Testis (tissue), 2 donors: ENCODE measurements at regions not wholly inside any gene's neighbourhood (a gene's known extent, or its start where the extent isn't known, plus 50 kb on each side); places are given as distances from the start of the nearest gene placed in this dataset.

Source experiments
- POLR2A ChIP-seq: fragments of 450-650 bp; IDR thresholded peaks from one replicate; pipeline ENCODE4 v1.6.1; 2017; ENCODE audit warnings: antibody characterized with exemption, mild to moderate bottlenecking, moderate library complexity
- TF ChIP-seq, protein P1 (sequence below), 3 experiments: fragments of 450-650 bp in 2 of 3; fragments of 200-600 bp in 1 of 3; sonication (generic) in 1 of 3; IDR thresholded peaks; one replicate each; pipeline ENCODE4 v1.5.1; 2016 to 2019; ENCODE audit warnings: antibody characterized with exemption in 3 of 3, mild to moderate bottlenecking in 2 of 3, moderate library complexity in 1 of 3

DNA sequence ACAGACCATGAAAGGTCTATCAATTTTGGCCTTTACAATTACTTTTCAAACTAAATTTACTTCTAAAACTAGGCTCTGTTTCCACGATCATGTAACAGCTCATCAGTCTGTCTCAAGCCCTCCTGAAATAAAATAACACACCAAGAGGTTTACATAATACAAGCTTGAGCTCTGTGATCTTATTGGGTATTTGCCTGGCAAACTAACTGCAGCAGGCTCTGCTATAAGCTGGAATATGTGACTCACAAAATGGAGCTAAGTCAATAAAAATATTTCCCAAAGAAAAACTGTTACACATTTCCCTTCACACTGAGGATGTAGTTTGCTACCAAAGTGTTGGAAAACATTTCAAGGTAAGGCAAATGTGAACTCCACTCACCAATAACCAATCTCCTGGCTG is 94.7 kb upstream of the GPM6B start:
- no peak for TF ChIP-seq POLR2A
- TF ChIP-seq, protein P1, sequence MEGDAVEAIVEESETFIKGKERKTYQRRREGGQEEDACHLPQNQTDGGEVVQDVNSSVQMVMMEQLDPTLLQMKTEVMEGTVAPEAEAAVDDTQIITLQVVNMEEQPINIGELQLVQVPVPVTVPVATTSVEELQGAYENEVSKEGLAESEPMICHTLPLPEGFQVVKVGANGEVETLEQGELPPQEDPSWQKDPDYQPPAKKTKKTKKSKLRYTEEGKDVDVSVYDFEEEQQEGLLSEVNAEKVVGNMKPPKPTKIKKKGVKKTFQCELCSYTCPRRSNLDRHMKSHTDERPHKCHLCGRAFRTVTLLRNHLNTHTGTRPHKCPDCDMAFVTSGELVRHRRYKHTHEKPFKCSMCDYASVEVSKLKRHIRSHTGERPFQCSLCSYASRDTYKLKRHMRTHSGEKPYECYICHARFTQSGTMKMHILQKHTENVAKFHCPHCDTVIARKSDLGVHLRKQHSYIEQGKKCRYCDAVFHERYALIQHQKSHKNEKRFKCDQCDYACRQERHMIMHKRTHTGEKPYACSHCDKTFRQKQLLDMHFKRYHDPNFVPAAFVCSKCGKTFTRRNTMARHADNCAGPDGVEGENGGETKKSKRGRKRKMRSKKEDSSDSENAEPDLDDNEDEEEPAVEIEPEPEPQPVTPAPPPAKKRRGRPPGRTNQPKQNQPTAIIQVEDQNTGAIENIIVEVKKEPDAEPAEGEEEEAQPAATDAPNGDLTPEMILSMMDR (IDR thresholded peaks at IDR 0.05): no peak
